Fibroblast of gingiva (primary cell): ENCODE measurements at regions not wholly inside any gene's neighbourhood (a gene's known extent, or its start where the extent isn't known, plus 50 kb on each side); places are given as distances from the start of the nearest gene placed in this dataset.
"Not testable (repeated sequence)": the region's sequence is repeated elsewhere in the genome, so short reads cannot be mapped to it uniquely, and the experiment has no call there.

Experiments
- DNase-seq: peaks from one replicate; pipeline ENCODE4 v3.0.0-alpha.2; 2011; ENCODE audit warnings: low read depth

GRCh38 chrX:115357326-115358120 is 68.0 kb downstream of the LUZP4 start:
- peak; percentile 19 for DNase-seq

- DNase-seq, result not testable (repeated sequence)
Measured at GRCh38 chrX:115359508-115359907, 70.0 kb downstream of the LUZP4 start.

- peak; percentile 34 for DNase-seq
Measured at GRCh38 chrX:115360220-115360781, 70.8 kb downstream of the LUZP4 start.

GRCh38 chrX:115362334-115363095 is 73.0 kb downstream of the LUZP4 start:
- no peak for DNase-seq

- DNase-seq, result no peak
Measured at GRCh38 chrX:115363372-115363771, 73.9 kb downstream of the LUZP4 start.

GRCh38 chrX:115363897-115364296 is 74.4 kb downstream of the LUZP4 start:
- DNase-seq, result no peak

GRCh38 chrX:115364670-115365069 is 75.2 kb downstream of the LUZP4 start:
- DNase-seq, result peak; percentile 14

GRCh38 chrX:115366535-115366934 is 77.0 kb downstream of the LUZP4 start:
- DNase-seq, result no peak

GRCh38 chrX:115367455-115367854 is 77.9 kb downstream of the LUZP4 start:
- peak; percentile 27 for DNase-seq

- no peak for DNase-seq
Measured at GRCh38 chrX:115367951-115368350, 78.4 kb downstream of the LUZP4 start.

GRCh38 chrX:115368876-115369275 is 79.4 kb downstream of the LUZP4 start:
- DNase-seq, result no peak

GRCh38 chrX:115372152-115372551 is 82.6 kb downstream of the LUZP4 start:
- peak; percentile 55 for DNase-seq

- no peak for DNase-seq
Measured at GRCh38 chrX:115373308-115373707, 83.8 kb downstream of the LUZP4 start.

- DNase-seq, result peak; percentile 70
Measured at GRCh38 chrX:115378471-115378870, 89.0 kb downstream of the LUZP4 start.

- no peak for DNase-seq
Measured at GRCh38 chrX:115387327-115387726, 97.8 kb downstream of the LUZP4 start.

- no peak for DNase-seq
Measured at GRCh38 chrX:115388879-115389278, 99.4 kb downstream of the LUZP4 start.

- no peak for DNase-seq
Measured at GRCh38 chrX:115390078-115390477, 100.6 kb downstream of the LUZP4 start.

GRCh38 chrX:115392031-115392430 is 102.5 kb downstream of the LUZP4 start:
- no peak for DNase-seq

- no peak for DNase-seq
Measured at GRCh38 chrX:115392871-115393270, 103.4 kb downstream of the LUZP4 start.

- no peak for DNase-seq
Measured at GRCh38 chrX:115393271-115393670, 103.8 kb downstream of the LUZP4 start.

GRCh38 chrX:115394806-115395205 is 105.3 kb downstream of the LUZP4 start:
- not testable (repeated sequence) for DNase-seq

GRCh38 chrX:115399306-115399705 is 109.8 kb downstream of the LUZP4 start:
- DNase-seq, result no peak

GRCh38 chrX:115400960-115401359 is 111.4 kb downstream of the LUZP4 start:
- DNase-seq, result no peak
